A172 (cell line): ENCODE measurements at regions not wholly inside any gene's neighbourhood (a gene's known extent, or its start where the extent isn't known, plus 50 kb on each side); places are given as distances from the start of the nearest gene placed in this dataset.
"Not testable (repeated sequence)": the region's sequence is repeated elsewhere in the genome, so short reads cannot be mapped to it uniquely, and the experiment has no call there.

Source experiments
- DNase-seq: peaks from one replicate; pipeline ENCODE4 v3.0.0-alpha.2; 2015; ENCODE audit warnings: low spot score

GRCh38 chr3:31289584-31289983 lies 243.1 kb upstream of the STT3B start:
- DNase-seq: no peak

GRCh38 chr3:31290046-31290445 lies 242.7 kb upstream of the STT3B start:
- no peak for DNase-seq

GRCh38 chr3:31291818-31292217 lies 240.9 kb upstream of the STT3B start:
- DNase-seq: no peak

- DNase-seq: no peak
Observed at GRCh38 chr3:31294430-31295149, 238.1 kb upstream of the STT3B start.

GRCh38 chr3:31295150-31295765 lies 237.5 kb upstream of the STT3B start:
- no peak for DNase-seq

GRCh38 chr3:31297726-31298298 lies 234.9 kb upstream of the STT3B start:
- no peak for DNase-seq

GRCh38 chr3:31300456-31301443 lies 232.0 kb upstream of the STT3B start:
- no peak for DNase-seq

GRCh38 chr3:31302343-31302742 lies 230.4 kb upstream of the STT3B start:
- DNase-seq: no peak

GRCh38 chr3:31305340-31305739 lies 227.4 kb upstream of the STT3B start:
- DNase-seq: no peak

- no peak for DNase-seq
Observed at GRCh38 chr3:31307131-31307785, 225.5 kb upstream of the STT3B start.

- no peak for DNase-seq
Observed at GRCh38 chr3:31311559-31311958, 221.2 kb upstream of the STT3B start.

GRCh38 chr3:31312400-31312799 lies 220.3 kb upstream of the STT3B start:
- no peak for DNase-seq

GRCh38 chr3:31314258-31314657 lies 218.5 kb upstream of the STT3B start:
- DNase-seq: no peak

GRCh38 chr3:31319332-31319731 lies 213.4 kb upstream of the STT3B start:
- DNase-seq: no peak

- DNase-seq: no peak
Observed at GRCh38 chr3:31321620-31322019, 211.1 kb upstream of the STT3B start.

GRCh38 chr3:31322460-31322859 lies 210.3 kb upstream of the STT3B start:
- no peak for DNase-seq

- DNase-seq: not testable (repeated sequence)
Observed at GRCh38 chr3:31327826-31328357, 204.8 kb upstream of the STT3B start.

GRCh38 chr3:31331278-31331677 lies 201.4 kb upstream of the STT3B start:
- no peak for DNase-seq

GRCh38 chr3:31341130-31341529 lies 191.6 kb upstream of the STT3B start:
- DNase-seq: no peak

GRCh38 chr3:31343075-31343474 lies 189.7 kb upstream of the STT3B start:
- no peak for DNase-seq

GRCh38 chr3:31345581-31345980 lies 187.1 kb upstream of the STT3B start:
- DNase-seq: no peak
